GM21381 (cell line): ENCODE measurements at regions not wholly inside any gene's neighbourhood (a gene's known extent, or its start where the extent isn't known, plus 50 kb on each side); places are given as distances from the start of the nearest gene placed in this dataset.
"Not testable (repeated sequence)": the region's sequence is repeated elsewhere in the genome, so short reads cannot be mapped to it uniquely, and the experiment has no call there.

Experiments
- ATAC-seq: cut with Tn5 transposase; IDR thresholded peaks from one replicate; pipeline ENCODE4 v1.9.1; 2021; ENCODE audit warnings: mild to moderate bottlenecking, moderate library complexity; ENCODE audit not compliant: unreplicated experiment

GRCh38 chr2:144027593-144027992 lies 492.3 kb downstream of the ZEB2 start:
- ATAC-seq = no peak

- ATAC-seq = no peak
Observed at GRCh38 chr2:144026753-144027152, 493.2 kb downstream of the ZEB2 start.

DNA sequence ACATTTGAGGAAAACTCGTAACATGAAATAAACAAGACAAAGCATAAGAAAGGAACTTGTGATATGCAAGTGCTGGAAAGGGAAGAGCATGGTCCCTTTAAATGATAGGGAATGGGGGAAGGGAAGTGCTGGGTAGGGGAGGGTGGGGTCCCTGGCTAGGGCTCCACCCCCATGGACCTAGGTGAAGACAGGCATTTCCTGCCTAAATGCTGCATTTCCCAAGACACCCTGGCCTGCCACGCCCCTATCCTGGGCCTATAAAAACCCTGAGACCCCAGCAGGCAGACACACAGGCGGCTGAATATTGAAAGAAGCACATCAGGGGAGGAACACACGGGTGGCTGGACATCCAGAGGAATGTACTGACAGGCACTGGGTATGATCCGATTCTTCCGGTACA lies 499.9 kb downstream of the ZEB2 start:
- ATAC-seq = no peak

DNA sequence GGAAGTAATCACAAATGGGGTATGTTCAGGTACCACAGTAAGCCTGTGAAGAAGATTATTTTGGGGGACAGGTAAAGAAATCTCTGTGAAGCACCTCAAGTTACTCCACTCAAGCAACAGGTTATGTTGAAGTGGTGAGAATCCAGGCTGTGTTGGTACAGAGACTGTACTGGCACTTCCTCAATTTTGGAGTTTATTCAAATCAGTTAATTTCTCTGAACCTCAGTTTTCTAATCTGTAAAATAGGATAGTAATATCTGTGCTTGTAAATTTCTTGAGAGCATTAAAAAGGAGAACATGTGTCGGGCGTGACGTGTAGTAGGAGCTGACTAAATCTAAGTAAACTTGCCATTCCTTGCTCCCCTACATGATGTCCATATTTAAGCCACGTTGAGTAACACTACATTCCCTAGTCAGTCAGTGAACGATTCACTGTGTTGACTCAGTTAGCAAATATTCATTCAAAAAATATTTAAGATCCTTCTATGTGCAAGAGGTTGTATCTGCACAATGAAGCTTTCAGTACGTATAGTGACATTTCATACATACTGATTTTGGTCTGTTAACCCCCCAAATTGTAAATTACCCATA lies 504.2 kb downstream of the ZEB2 start:
- no peak for ATAC-seq

GRCh38 chr2:144015036-144015435 lies 504.9 kb downstream of the ZEB2 start:
- ATAC-seq = no peak

DNA sequence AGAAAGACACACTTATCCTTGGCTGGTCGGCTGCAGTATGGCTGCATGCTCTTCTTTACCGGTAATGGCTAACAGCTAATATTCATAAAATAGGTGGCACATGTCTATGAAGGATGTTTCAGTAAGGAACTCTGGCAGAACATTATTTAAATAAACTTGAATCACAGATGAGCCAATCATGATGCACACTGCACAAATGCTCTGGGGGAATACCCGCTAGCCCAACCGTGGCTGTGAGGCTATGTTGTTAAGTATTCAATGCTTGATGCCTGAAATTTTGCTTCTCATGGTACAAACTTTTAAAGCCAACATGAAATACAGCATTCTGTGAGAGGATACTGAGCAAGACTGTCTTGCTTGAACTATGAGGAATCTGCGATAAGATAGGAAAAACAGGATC lies 505.8 kb downstream of the ZEB2 start:
- ATAC-seq = no peak

DNA sequence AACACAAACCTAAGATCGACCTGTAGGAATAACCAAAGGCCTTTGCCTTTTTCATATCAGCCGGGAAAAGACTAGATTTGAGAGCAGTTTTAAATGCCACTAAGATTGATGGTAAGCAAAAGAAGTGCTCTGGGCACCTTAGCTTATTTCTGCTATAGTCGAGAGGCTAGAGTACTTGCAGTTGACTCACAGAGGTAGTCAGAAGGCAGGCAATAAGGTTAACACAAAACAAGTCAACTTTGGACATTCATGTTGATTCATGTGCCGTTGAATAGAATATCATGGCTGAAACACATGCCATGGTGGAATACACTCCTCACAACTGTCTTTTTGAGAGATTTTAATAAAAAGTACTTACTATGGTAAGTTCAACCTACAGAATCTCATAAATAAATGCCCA lies 507.6 kb downstream of the ZEB2 start:
- no peak for ATAC-seq

- peak; percentile 63 for ATAC-seq
Observed at GRCh38 chr2:144011553-144011952, 508.4 kb downstream of the ZEB2 start.

GRCh38 chr2:144011098-144011497 lies 508.8 kb downstream of the ZEB2 start:
- ATAC-seq = no peak

GRCh38 chr2:144010096-144010836 lies 509.7 kb downstream of the ZEB2 start:
- ATAC-seq = no peak

GRCh38 chr2:144006139-144006538 lies 513.8 kb downstream of the ZEB2 start:
- ATAC-seq = no peak

DNA sequence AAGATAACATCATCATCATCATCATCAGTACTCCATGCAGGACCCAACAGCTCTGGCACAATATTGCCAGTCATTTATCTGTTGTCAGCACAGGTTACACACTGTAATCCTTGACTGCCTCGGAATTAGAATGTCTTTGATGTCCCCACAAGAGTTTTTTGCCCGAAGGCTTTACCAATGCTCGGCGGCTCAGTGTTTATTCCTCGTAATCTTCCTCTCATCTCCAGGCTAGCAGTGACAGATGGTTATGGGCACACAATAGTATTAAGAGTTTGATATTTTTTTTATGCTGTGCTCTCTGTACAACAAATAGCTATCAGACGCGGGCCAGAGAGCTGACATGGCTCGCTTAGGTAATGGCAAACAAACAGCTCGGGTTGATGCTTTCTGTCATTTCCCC lies 515.2 kb downstream of the ZEB2 start:
- ATAC-seq = no peak

DNA sequence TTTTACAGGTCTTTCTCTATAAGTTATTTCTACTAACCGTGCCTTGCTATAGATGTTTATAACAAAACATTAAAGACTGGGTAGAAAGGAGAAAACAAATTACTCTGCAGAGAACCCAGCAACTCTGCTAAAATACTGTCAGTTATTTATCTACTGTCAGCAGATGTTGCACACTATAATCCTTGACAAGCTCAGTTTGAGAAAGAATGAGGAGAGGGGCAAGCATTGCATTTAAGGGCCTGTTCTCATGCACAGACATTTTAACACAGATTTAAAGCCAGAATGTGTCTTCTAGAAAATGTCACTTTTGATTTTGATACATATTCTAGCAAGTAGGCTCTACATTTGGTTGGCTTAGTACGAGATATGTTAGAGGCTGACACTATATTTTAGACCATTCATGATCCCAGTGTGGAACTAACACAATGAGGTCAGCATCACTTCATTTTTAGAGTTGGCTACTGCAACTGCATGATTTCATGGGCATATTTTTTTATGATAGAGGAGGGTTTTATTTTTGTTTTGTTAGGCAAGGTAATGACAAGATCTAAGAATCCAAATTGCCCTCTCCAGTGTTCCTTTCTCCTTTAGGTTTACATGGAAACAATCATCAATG lies 516.4 kb downstream of the ZEB2 start:
- ATAC-seq = no peak

DNA sequence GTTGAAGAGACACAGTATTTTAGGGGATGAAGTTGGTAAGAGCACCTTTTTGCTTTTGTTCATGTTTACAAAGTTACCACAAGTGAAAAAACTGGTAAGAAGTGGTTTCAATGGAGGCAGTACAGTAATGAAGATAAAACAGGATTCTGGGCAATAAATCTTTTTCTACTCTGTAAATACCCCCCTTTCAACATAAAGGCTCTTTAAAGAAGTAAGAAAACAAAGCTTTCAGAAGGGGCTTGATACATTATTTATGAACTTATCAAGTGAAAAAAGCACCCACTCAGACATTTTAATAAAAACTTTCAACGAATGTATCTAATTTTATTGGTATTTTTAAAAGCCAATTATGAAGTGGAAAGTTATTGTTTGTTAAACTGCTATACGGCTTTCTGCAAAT lies 522.9 kb downstream of the ZEB2 start:
- ATAC-seq = no peak

DNA sequence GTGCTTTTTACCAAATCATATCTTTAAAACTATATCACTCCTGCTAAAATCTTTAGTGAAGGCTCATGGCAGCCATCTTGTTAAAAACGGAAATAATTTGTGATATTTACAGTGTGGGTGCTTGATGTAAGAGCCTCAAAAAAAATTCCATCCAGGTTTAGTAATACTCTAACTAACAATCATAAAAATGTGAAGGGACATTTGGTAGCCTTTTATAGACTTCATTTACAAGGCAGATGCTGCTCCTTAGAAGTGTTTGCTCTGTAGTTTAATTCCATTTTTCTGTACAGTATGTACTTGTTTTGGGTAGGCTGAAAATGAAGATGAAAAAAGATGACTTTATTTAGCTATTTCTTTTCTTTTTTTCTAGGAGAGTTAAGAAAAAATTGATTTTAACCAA lies 525.0 kb downstream of the ZEB2 start:
- no peak for ATAC-seq

DNA sequence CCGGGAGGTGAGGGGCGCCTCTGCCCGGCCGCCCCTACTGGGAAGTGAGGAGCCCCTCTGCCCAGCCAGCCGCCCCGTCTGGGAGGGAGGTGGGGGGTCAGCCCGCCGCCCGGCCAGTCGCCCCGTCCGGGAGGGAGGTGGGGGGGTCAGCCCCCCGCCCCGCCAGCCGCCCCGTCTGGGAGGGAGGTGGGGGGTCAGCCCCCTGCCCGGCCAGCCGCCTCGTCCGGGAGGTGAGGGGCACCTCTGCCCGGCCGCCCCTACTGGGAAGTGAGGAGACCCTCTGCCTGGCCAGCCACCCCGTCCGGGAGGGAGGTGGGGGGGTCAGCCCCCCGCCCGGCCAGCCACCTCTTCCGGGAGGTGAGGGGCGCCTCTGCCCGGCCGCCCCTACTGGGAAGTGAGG lies 528.3 kb downstream of the ZEB2 start:
- not testable (repeated sequence) for ATAC-seq

GRCh38 chr2:143988082-143988481 lies 531.8 kb downstream of the ZEB2 start:
- no peak for ATAC-seq

- no peak for ATAC-seq
Observed at GRCh38 chr2:143981428-143981827, 538.5 kb downstream of the ZEB2 start.

DNA sequence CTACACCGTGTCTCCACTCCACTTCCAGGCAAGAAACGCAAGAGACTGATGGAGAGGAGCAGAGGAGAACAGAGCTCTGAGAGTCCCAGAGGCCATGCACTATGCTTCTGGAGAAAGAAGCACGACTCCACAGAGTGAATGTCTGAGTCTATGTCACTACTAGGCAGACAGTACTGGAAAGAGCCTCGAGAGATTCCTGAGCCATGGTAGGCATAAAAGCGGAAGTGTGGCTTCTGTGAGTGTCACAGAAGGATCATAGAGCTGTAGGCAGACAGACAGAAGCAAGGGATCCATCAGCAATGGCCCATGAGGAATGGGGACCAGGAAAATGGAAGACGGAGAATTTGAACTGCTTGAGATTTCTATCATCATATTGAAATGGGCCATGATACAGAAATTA lies 542.6 kb downstream of the ZEB2 start:
- no peak for ATAC-seq

- ATAC-seq = no peak
Observed at GRCh38 chr2:143975216-143975615, 544.7 kb downstream of the ZEB2 start.

- ATAC-seq = no peak
Observed at GRCh38 chr2:143974262-143974661, 545.7 kb downstream of the ZEB2 start.

DNA sequence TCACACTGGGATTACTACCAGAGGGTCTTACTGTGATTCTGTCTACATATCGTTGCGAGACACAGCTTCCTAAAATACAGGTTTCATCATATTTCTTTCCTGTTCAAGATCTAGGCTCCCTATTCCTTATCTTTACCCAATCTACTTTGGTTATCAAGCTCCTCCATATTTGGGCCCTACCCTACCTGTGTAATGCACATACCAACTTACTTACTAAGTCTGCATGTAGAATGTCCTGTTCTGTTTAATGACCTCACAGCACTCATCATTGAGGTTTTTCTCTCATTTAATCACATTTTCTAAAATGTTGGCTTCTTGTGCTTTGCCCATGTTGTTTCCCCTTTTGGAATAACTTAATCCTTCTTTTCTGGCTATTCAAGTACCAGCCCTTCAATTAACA lies 551.1 kb downstream of the ZEB2 start:
- no peak for ATAC-seq
